ENCODE measurements at regions not wholly inside any gene's neighbourhood (a gene's known extent, or its start where the extent isn't known, plus 50 kb on each side); places are given as distances from the start of the nearest gene placed in this dataset.

GRCh38 chr9:87157366-87158031 is 210.2 kb upstream of the GAS1 start:
- intact Hi-C loops (cut with micrococcal nuclease; ENCODE audit: unreplicated experiment) = no loop called here
- no peak overlapping the region for H2AFZ ChIP-seq
- no peak for DNase-seq
- H3K79me2 ChIP-seq (ENCODE audit: low read depth) = no peaks in the 10 kb centered on the region
- no peaks in the 10 kb centered on the region for H3K27me3 ChIP-seq (ENCODE audit: insufficient read depth, low read depth)
- H3K27ac ChIP-seq = no peak overlapping the region
- TF ChIP-seq EZH2 (IDR thresholded peaks at IDR 0.05; ENCODE audit: low read depth) = no peak
- TF ChIP-seq, protein P1, sequence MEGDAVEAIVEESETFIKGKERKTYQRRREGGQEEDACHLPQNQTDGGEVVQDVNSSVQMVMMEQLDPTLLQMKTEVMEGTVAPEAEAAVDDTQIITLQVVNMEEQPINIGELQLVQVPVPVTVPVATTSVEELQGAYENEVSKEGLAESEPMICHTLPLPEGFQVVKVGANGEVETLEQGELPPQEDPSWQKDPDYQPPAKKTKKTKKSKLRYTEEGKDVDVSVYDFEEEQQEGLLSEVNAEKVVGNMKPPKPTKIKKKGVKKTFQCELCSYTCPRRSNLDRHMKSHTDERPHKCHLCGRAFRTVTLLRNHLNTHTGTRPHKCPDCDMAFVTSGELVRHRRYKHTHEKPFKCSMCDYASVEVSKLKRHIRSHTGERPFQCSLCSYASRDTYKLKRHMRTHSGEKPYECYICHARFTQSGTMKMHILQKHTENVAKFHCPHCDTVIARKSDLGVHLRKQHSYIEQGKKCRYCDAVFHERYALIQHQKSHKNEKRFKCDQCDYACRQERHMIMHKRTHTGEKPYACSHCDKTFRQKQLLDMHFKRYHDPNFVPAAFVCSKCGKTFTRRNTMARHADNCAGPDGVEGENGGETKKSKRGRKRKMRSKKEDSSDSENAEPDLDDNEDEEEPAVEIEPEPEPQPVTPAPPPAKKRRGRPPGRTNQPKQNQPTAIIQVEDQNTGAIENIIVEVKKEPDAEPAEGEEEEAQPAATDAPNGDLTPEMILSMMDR (conservative IDR thresholded peaks at IDR 0.05) = no peak
- no peak overlapping the region for H3K4me2 ChIP-seq
- H4K20me1 ChIP-seq (ENCODE audit: insufficient read depth) = no peaks in the 10 kb centered on the region
- no peaks in the 10 kb centered on the region for H3K9me3 ChIP-seq (ENCODE audit: insufficient read depth, low read depth)
- ChIA-PET POLR2A (ENCODE audit: unreplicated experiment) (no interaction called here), CTCF (no interaction called here)
- H3K4me1 ChIP-seq (replicated peaks; ENCODE audit: insufficient read depth) = no peaks in the 10 kb centered on the region
- H3K4me3 ChIP-seq = no peak overlapping the region
- H3F3A ChIP-seq (ENCODE audit: insufficient read depth, low read depth) = no peaks in the 10 kb centered on the region
- no TSS peak for BruUV-seq (replicated peaks)
- no peaks in the 10 kb centered on the region for H3K9me2 ChIP-seq (ENCODE audit: insufficient read depth)
- H3K36me3 ChIP-seq (ENCODE audit: low read depth) = no peaks in the 10 kb centered on the region

DNA sequence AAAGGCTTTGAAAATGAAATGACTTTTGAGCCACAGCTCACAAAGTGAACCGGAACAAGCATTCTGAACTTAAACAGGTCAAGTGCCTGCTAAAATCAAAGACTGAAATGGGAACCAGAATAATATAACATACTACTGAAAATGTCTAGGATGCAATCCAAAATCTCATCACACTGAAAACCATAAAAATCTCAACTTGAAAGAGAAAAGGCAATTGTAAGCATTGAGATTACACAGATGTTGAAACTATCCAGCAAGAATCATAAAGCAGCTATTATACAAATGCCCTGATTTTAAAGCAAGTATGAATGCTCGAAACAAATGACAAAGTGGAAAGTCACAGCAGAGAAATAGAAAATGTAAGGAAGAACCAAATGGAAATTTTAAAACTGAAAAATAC is 211.5 kb upstream of the GAS1 start:
- no peaks in the 10 kb centered on the region for H3K79me2 ChIP-seq (ENCODE audit: low read depth)
- H3K27me3 ChIP-seq (ENCODE audit: insufficient read depth, low read depth) = no peaks in the 10 kb centered on the region
- DNase-seq = no peak
- no peak overlapping the region for H2AFZ ChIP-seq
- POLR2A ChIA-PET (ENCODE audit: unreplicated experiment) = no interaction called here
- no TSS peak for BruUV-seq (replicated peaks)
- no peaks in the 10 kb centered on the region for H3F3A ChIP-seq (ENCODE audit: insufficient read depth, low read depth)
- H3K9me2 ChIP-seq (ENCODE audit: insufficient read depth) = 0 out of 2 replicates have a peak, but pooled peaks cover 3% of the 10 kb centered on the region
- no peaks in the 10 kb centered on the region for H3K9me3 ChIP-seq (ENCODE audit: insufficient read depth, low read depth)
- H3K27ac ChIP-seq = no peak overlapping the region
- intact Hi-C loops (cut with micrococcal nuclease; ENCODE audit: unreplicated experiment) = no loop called here
- TF ChIP-seq, protein P1 (conservative IDR thresholded peaks at IDR 0.05) = no peak
- no peak for TF ChIP-seq EZH2 (IDR thresholded peaks at IDR 0.05; ENCODE audit: low read depth)
- H3K4me3 ChIP-seq = no peak overlapping the region
- no peaks in the 10 kb centered on the region for H3K4me1 ChIP-seq (replicated peaks; ENCODE audit: insufficient read depth)
- CTCF ChIA-PET = interaction anchor here (0.5 kb wide), 1 partner anchor 52 kb away, joined by 8 read pairs; no protein-coding TSS in a partner anchor
- no peaks in the 10 kb centered on the region for H4K20me1 ChIP-seq (ENCODE audit: insufficient read depth)
- no peaks in the 10 kb centered on the region for H3K36me3 ChIP-seq (ENCODE audit: low read depth)
- H3K4me2 ChIP-seq = no peak overlapping the region

DNA sequence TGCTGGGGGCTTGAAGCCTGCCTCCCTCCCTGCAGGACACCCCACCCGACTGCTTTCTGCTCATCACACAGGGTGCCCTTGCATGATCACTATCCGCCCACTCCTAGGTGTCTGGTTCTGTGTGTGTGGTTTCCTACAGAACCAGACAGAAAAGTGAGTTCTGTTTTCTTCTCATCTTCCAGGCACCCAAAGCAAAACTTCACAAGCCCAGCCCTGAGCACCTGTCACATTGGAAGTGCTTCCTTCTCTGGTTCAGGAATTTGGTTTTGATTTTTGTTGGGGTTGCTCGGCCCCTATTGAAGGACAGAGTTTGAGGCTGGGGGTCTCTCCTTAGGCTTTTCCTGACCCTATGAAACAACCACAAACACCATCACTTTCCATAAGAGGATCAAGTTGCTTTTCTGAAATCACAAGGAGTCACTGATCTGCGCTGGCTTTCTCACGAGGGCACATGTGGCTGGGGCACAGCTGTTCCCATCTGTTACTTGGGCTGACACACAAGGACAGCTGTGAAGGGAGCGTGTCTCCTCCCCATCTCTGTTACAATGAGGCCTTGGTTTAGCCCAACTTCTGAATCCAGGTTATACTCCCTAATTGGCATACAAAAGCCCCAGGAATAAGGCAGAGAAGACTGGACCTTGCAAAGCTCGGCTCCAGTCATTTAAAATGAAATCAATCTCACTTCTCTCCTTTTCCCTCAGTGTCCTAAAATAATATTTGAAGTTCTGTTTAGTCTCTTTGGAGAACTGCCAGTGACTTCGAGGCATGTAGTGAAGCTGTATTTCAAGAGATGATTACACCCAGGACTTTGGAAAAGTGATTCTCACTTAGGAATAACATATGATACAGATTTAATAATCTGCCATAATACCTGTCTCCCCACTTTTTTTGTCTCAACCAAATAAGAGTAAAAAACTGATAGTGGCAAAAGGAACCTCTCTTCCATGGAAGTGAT is 213.1 kb upstream of the GAS1 start:
- ChIA-PET CTCF (no interaction called here), POLR2A (ENCODE audit: unreplicated experiment) (no interaction called here)
- no peak for DNase-seq
- H3K79me2 ChIP-seq (ENCODE audit: low read depth) = no peaks in the 10 kb centered on the region
- H2AFZ ChIP-seq = no peak overlapping the region
- TF ChIP-seq, protein P1 (conservative IDR thresholded peaks at IDR 0.05) = no peak
- TF ChIP-seq EZH2 (IDR thresholded peaks at IDR 0.05; ENCODE audit: low read depth) = no peak
- H3K4me2 ChIP-seq = no peak overlapping the region
- no peaks in the 10 kb centered on the region for H3F3A ChIP-seq (ENCODE audit: insufficient read depth, low read depth)
- H3K4me1 ChIP-seq (replicated peaks; ENCODE audit: insufficient read depth) = no peaks in the 10 kb centered on the region
- no peaks in the 10 kb centered on the region for H3K9me3 ChIP-seq (ENCODE audit: insufficient read depth, low read depth)
- no TSS peak for BruUV-seq (replicated peaks)
- no peaks in the 10 kb centered on the region for H3K36me3 ChIP-seq (ENCODE audit: low read depth)
- intact Hi-C loops (cut with micrococcal nuclease; ENCODE audit: unreplicated experiment) = no loop called here
- H3K9me2 ChIP-seq (ENCODE audit: insufficient read depth) = 0 out of 2 replicates have a peak, but pooled peaks cover 3% of the 10 kb centered on the region
- no peak overlapping the region for H3K27ac ChIP-seq
- no peaks in the 10 kb centered on the region for H3K27me3 ChIP-seq (ENCODE audit: insufficient read depth, low read depth)
- no peak overlapping the region for H3K4me3 ChIP-seq
- no peaks in the 10 kb centered on the region for H4K20me1 ChIP-seq (ENCODE audit: insufficient read depth)
